ENCODE measurements at regions not wholly inside any gene's neighbourhood (a gene's known extent, or its start where the extent isn't known, plus 50 kb on each side); places are given as distances from the start of the nearest gene placed in this dataset.

GRCh38 chr1:245070836-245071615 lies 83.8 kb upstream of the KIF26B start:
- ChIA-PET CTCF (no interaction called here), POLR2A (no interaction called here)
- H3K4me1 ChIP-seq (ENCODE audit: control insufficient read depth, insufficient read depth, low read length): no peaks in the 10 kb centered on the region
- TF ChIP-seq POLR2AphosphoS5 (IDR thresholded peaks at IDR 0.05; ENCODE audit: low read depth, low read length) (no peak), TCF7L2 (IDR thresholded peaks at IDR 0.05; ENCODE audit: low read depth, low read length) (no peak), CTCF (IDR thresholded peaks at IDR 0.05) (no peak)
- no peak overlapping the region for H3K27ac ChIP-seq (ENCODE audit: low read length)
- DNase-seq (ENCODE audit: low read depth, low spot score) (no peak), ATAC-seq (no peak)
- in situ Hi-C loops (cut with HindIII; ENCODE audit: low pct_unique_long_range_greater_than_20kb, low sequenced_read_pairs) (no loop called here), intact Hi-C loops (cut with micrococcal nuclease; ENCODE audit: unreplicated experiment) (no loop called here)
- no peaks in the 10 kb centered on the region for H3K27me3 ChIP-seq (ENCODE audit: control insufficient read depth, insufficient read depth, low read length)
- BruUV-seq (replicated peaks): no TSS peak
- H3K9me3 ChIP-seq (ENCODE audit: control insufficient read depth, insufficient read depth, low read depth, low read length): no peaks in the 10 kb centered on the region
- no peak overlapping the region for H3K4me3 ChIP-seq (ENCODE audit: low read depth in 2 of 2, low read length in 2 of 2)
- no peaks in the 10 kb centered on the region for H3K36me3 ChIP-seq (ENCODE audit: control insufficient read depth, insufficient read depth, low read length)

GRCh38 chr1:245067257-245067656 lies 87.5 kb upstream of the KIF26B start:
- ChIA-PET POLR2A (no interaction called here), CTCF (no interaction called here)
- no TSS peak for BruUV-seq (replicated peaks)
- ATAC-seq: no peak
- TF ChIP-seq CTCF (IDR thresholded peaks at IDR 0.05) (no peak), REST (IDR thresholded peaks at IDR 0.05; ENCODE audit: insufficient read depth in 1 of 2, low read depth in 2 of 2, low read length in 1 of 2) (no peak), POLR2AphosphoS5 (IDR thresholded peaks at IDR 0.05; ENCODE audit: low read depth, low read length) (no peak), SIN3A (IDR thresholded peaks at IDR 0.05; ENCODE audit: borderline replicate concordance, insufficient read depth, low read depth, low read length) (no peak), TCF7L2 (IDR thresholded peaks at IDR 0.05; ENCODE audit: low read depth, low read length) (no peak)
- H3K27ac ChIP-seq (ENCODE audit: low read length): no peak overlapping the region
- no peaks in the 10 kb centered on the region for H3K36me3 ChIP-seq (ENCODE audit: control insufficient read depth, insufficient read depth, low read length)
- no peak overlapping the region for H3K4me3 ChIP-seq (ENCODE audit: low read depth in 2 of 2, low read length in 2 of 2)
- no peaks in the 10 kb centered on the region for H3K4me1 ChIP-seq (ENCODE audit: control insufficient read depth, insufficient read depth, low read length)
- no peaks in the 10 kb centered on the region for H3K27me3 ChIP-seq (ENCODE audit: control insufficient read depth, insufficient read depth, low read length)
- intact Hi-C loops (cut with micrococcal nuclease; ENCODE audit: unreplicated experiment) (no loop called here), in situ Hi-C loops (cut with HindIII; ENCODE audit: low pct_unique_long_range_greater_than_20kb, low sequenced_read_pairs) (no loop called here)
- DNase-seq (ENCODE audit: low read depth, low spot score): no peak
- no peaks in the 10 kb centered on the region for H3K9me3 ChIP-seq (ENCODE audit: control insufficient read depth, insufficient read depth, low read depth, low read length)
